HUES6 (cell line): ENCODE measurements at regions not wholly inside any gene's neighbourhood (a gene's known extent, or its start where the extent isn't known, plus 50 kb on each side); places are given as distances from the start of the nearest gene placed in this dataset.

Source experiments
- H3K27ac ChIP-seq: 2 replicates; pipeline ENCODE4 v1.7.0; 2013; ENCODE audit warnings: low read depth, mild to moderate bottlenecking, low read length, inconsistent platforms
- H3K27me3 ChIP-seq: 2 replicates; pipeline ENCODE4 v1.6.1; 2013; ENCODE audit warnings: low read length; ENCODE audit not compliant: control insufficient read depth, insufficient read depth
- H3K36me3 ChIP-seq: 2 replicates; pipeline ENCODE4 v1.6.1; 2013; ENCODE audit warnings: low read length; ENCODE audit not compliant: control insufficient read depth, insufficient read depth
- H3K4me1 ChIP-seq: 2 replicates; pipeline ENCODE4 v1.6.1; 2013; ENCODE audit warnings: low read length; ENCODE audit not compliant: control insufficient read depth, insufficient read depth
- H3K4me3 ChIP-seq: 2 replicates; pipeline ENCODE4 v1.5.1; 2013; ENCODE audit warnings: low read depth, low read length
- H3K9ac ChIP-seq: one replicate; pipeline ENCODE4 v1.6.1; 2013; ENCODE audit warnings: mild to moderate bottlenecking, low read length
- H3K9me3 ChIP-seq: 2 replicates; pipeline ENCODE4 v1.6.1; 2013; ENCODE audit warnings: low read depth, low read length; ENCODE audit not compliant: control insufficient read depth, insufficient read depth

GRCh38 chr1:198934426-198934825 lies 295.6 kb downstream of the PTPRC start:
- H3K9ac ChIP-seq = no peak overlapping the region
- H3K9me3 ChIP-seq = no peaks in the 10 kb centered on the region
- peaks cover 8% of the 10 kb centered on the region for H3K4me1 ChIP-seq
- no peak overlapping the region for H3K27ac ChIP-seq
- H3K4me3 ChIP-seq = no peak overlapping the region
- no peaks in the 10 kb centered on the region for H3K27me3 ChIP-seq
- no peaks in the 10 kb centered on the region for H3K36me3 ChIP-seq

- Histone ChIP-seq H3K4me1 (peaks cover 8% of the 10 kb centered on the region), H3K9me3 (no peaks in the 10 kb centered on the region), H3K36me3 (no peaks in the 10 kb centered on the region), H3K4me3 (no peak overlapping the region), H3K27me3 (no peaks in the 10 kb centered on the region), H3K9ac (no peak overlapping the region), H3K27ac (no peak overlapping the region)
Observed at GRCh38 chr1:198934901-198935305, 296.1 kb downstream of the PTPRC start.

- Histone ChIP-seq H3K27me3 (no peaks in the 10 kb centered on the region), H3K9me3 (no peaks in the 10 kb centered on the region), H3K27ac (no peak overlapping the region), H3K9ac (no peak overlapping the region), H3K4me3 (no peak overlapping the region), H3K36me3 (no peaks in the 10 kb centered on the region), H3K4me1 (peaks cover 8% of the 10 kb centered on the region; the same call in 1 of the 2 replicates)
Observed at GRCh38 chr1:198935306-198935921, 296.6 kb downstream of the PTPRC start.

GRCh38 chr1:198936371-198937083 lies 297.7 kb downstream of the PTPRC start:
- Histone ChIP-seq H3K9me3 (no peaks in the 10 kb centered on the region), H3K4me1 (0 out of 2 replicates have a peak, but pooled peaks cover 8% of the 10 kb centered on the region), H3K27me3 (no peaks in the 10 kb centered on the region), H3K27ac (no peak overlapping the region), H3K36me3 (no peaks in the 10 kb centered on the region), H3K9ac (no peak overlapping the region), H3K4me3 (peak overlapping the region; percentile 32; the same call in 1 of the 2 replicates)

- H3K4me3 ChIP-seq = peak overlapping the region; percentile 32; the same call in 1 of the 2 replicates
- no peak overlapping the region for H3K9ac ChIP-seq
Observed at GRCh38 chr1:198937231-198938031, 298.6 kb downstream of the PTPRC start.

GRCh38 chr1:198939286-198939685 lies 300.4 kb downstream of the PTPRC start:
- Histone ChIP-seq H3K4me1 (0 out of 2 replicates have a peak, but pooled peaks cover 8% of the 10 kb centered on the region), H3K36me3 (no peaks in the 10 kb centered on the region), H3K9ac (no peak overlapping the region), H3K4me3 (no peak overlapping the region), H3K27me3 (no peaks in the 10 kb centered on the region), H3K9me3 (no peaks in the 10 kb centered on the region), H3K27ac (no peak overlapping the region)

More at GRCh38 chr1:198937231-198938031, 298.6 kb downstream of the PTPRC start:
- Histone ChIP-seq H3K9me3 (no peaks in the 10 kb centered on the region), H3K27ac (no peak overlapping the region), H3K4me1 (0 out of 2 replicates have a peak, but pooled peaks cover 8% of the 10 kb centered on the region), H3K27me3 (no peaks in the 10 kb centered on the region), H3K36me3 (no peaks in the 10 kb centered on the region)

- Histone ChIP-seq H3K4me1 (0 out of 2 replicates have a peak, but pooled peaks cover 8% of the 10 kb centered on the region), H3K4me3 (no peak overlapping the region), H3K27me3 (no peaks in the 10 kb centered on the region), H3K9ac (no peak overlapping the region), H3K27ac (no peak overlapping the region), H3K36me3 (no peaks in the 10 kb centered on the region), H3K9me3 (no peaks in the 10 kb centered on the region)
Observed at GRCh38 chr1:198939956-198940355, 301.1 kb downstream of the PTPRC start.

- Histone ChIP-seq H3K9ac (no peak overlapping the region), H3K4me1 (no peaks in the 10 kb centered on the region), H3K9me3 (no peaks in the 10 kb centered on the region), H3K27me3 (no peaks in the 10 kb centered on the region), H3K27ac (no peak overlapping the region), H3K4me3 (no peak overlapping the region), H3K36me3 (no peaks in the 10 kb centered on the region)
Observed at GRCh38 chr1:198942466-198942865, 303.6 kb downstream of the PTPRC start.

- Histone ChIP-seq H3K4me1 (no peaks in the 10 kb centered on the region), H3K27ac (no peak overlapping the region), H3K27me3 (no peaks in the 10 kb centered on the region), H3K36me3 (no peaks in the 10 kb centered on the region), H3K9me3 (no peaks in the 10 kb centered on the region), H3K9ac (no peak overlapping the region), H3K4me3 (no peak overlapping the region)
Observed at GRCh38 chr1:198943484-198944187, 304.8 kb downstream of the PTPRC start.

- Histone ChIP-seq H3K4me1 (no peaks in the 10 kb centered on the region), H3K4me3 (no peak overlapping the region), H3K27ac (no peak overlapping the region), H3K9ac (no peak overlapping the region), H3K9me3 (no peaks in the 10 kb centered on the region), H3K27me3 (no peaks in the 10 kb centered on the region), H3K36me3 (no peaks in the 10 kb centered on the region)
Observed at GRCh38 chr1:198947456-198947855, 308.6 kb downstream of the PTPRC start.
